ENCODE measurements at regions not wholly inside any gene's neighbourhood (a gene's known extent, or its start where the extent isn't known, plus 50 kb on each side); places are given as distances from the start of the nearest gene placed in this dataset.

DNA sequence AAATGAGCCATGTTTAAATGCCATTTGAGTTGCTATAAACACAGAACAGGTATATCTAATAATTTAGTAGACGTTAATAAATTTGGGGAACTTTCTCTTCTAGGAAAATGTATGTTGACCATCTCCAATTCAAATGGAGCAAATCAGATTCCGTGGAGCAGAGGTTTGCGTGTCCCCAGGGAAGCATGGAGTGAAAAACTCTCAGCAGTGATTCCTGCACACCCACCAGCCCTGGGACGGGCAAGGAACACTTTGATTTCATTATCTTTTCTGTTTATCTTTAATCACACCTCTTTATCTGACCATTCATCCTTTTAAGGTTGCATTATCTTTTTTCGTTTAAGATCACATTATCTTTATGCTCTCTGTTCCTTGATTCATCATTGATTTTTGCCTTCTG lies 95.0 kb downstream of the RNASET2 start:
- TF ChIP-seq, protein P1, sequence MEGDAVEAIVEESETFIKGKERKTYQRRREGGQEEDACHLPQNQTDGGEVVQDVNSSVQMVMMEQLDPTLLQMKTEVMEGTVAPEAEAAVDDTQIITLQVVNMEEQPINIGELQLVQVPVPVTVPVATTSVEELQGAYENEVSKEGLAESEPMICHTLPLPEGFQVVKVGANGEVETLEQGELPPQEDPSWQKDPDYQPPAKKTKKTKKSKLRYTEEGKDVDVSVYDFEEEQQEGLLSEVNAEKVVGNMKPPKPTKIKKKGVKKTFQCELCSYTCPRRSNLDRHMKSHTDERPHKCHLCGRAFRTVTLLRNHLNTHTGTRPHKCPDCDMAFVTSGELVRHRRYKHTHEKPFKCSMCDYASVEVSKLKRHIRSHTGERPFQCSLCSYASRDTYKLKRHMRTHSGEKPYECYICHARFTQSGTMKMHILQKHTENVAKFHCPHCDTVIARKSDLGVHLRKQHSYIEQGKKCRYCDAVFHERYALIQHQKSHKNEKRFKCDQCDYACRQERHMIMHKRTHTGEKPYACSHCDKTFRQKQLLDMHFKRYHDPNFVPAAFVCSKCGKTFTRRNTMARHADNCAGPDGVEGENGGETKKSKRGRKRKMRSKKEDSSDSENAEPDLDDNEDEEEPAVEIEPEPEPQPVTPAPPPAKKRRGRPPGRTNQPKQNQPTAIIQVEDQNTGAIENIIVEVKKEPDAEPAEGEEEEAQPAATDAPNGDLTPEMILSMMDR (tag by site-specific recombination; IDR thresholded peaks at IDR 0.05): no peak
- TF ChIP-seq ZNF677 (tag by site-specific recombination; IDR thresholded peaks at IDR 0.05): no peak
- TF ChIP-seq ZNF10 (tag by site-specific recombination; IDR thresholded peaks at IDR 0.05): no peak
- no peak for TF ChIP-seq YY1 (tag by site-specific recombination; IDR thresholded peaks at IDR 0.05)
- TF ChIP-seq ZBTB8A (tag by site-specific recombination; IDR thresholded peaks at IDR 0.05): no peak
- no peak for TF ChIP-seq ZNF16 (tag by site-specific recombination; IDR thresholded peaks at IDR 0.05; ENCODE audit: low read depth)
- TF ChIP-seq ZFP41 (tag by site-specific recombination; IDR thresholded peaks at IDR 0.05; ENCODE audit: borderline replicate concordance): no peak
- TF ChIP-seq ZNF112 (tag by site-specific recombination; IDR thresholded peaks at IDR 0.05): no peak
- no peak for TF ChIP-seq ZNF169 (tag by site-specific recombination; IDR thresholded peaks at IDR 0.05)
- no peak for TF ChIP-seq MEIS1 (CRISPR knock-in tag; IDR thresholded peaks at IDR 0.05; ENCODE audit: borderline replicate concordance)
- no peak for TF ChIP-seq ZNF138 (tag by site-specific recombination; IDR thresholded peaks at IDR 0.05; ENCODE audit: borderline replicate concordance)
- TF ChIP-seq ZBTB21 (tag by site-specific recombination; IDR thresholded peaks at IDR 0.05): no peak

Measured in HEK293 (cell line).